ENCODE measurements at regions not wholly inside any gene's neighbourhood (a gene's known extent, or its start where the extent isn't known, plus 50 kb on each side); places are given as distances from the start of the nearest gene placed in this dataset.

GRCh38 chr18:65017372-65017760, 733.4 kb upstream of the CDH7 start (continued):
- TF ChIP-seq RELA (CRISPR knock-in tag; IDR thresholded peaks at IDR 0.05; ENCODE audit: borderline replicate concordance) (no peak), GRHL2 (CRISPR knock-in tag; IDR thresholded peaks at IDR 0.05; ENCODE audit: insufficient replicate concordance, severe bottlenecking) (no peak), CREB1 (CRISPR knock-in tag; IDR thresholded peaks at IDR 0.05) (no peak), AFF4 (CRISPR knock-in tag; IDR thresholded peaks at IDR 0.05; ENCODE audit: borderline replicate concordance) (no peak), MLX (CRISPR knock-in tag; IDR thresholded peaks at IDR 0.05) (no peak)

GRCh38 chr18:65016631-65017371, 734.0 kb upstream of the CDH7 start:
- ATAC-seq (no peak), DNase-seq (ENCODE audit: low spot score) (no peak)
- no peaks in the 10 kb centered on the region for H3K27me3 Mint-ChIP-seq (ENCODE audit: low read depth)

GRCh38 chr18:64994370-64994769, 756.4 kb upstream of the CDH7 start:
- H3K27me3 Mint-ChIP-seq (ENCODE audit: low read depth): no peaks in the 10 kb centered on the region
- H3K9me3 Mint-ChIP-seq: no peaks in the 10 kb centered on the region
- no peak overlapping the region for H3K27ac Mint-ChIP-seq
- CTCF ChIA-PET: no interaction called here
- H3K36me3 Mint-ChIP-seq: no peaks in the 10 kb centered on the region
- H3K4me1 Mint-ChIP-seq: no peaks in the 10 kb centered on the region
- DNase-seq (ENCODE audit: low spot score) (no peak), ATAC-seq (no peak)
- POLR2A ChIA-PET: no interaction called here
- H3K4me3 Mint-ChIP-seq: no peak overlapping the region
- TF ChIP-seq ELF4 (CRISPR knock-in tag; IDR thresholded peaks at IDR 0.05; ENCODE audit: low read depth) (no peak), ZNF263 (CRISPR knock-in tag; IDR thresholded peaks at IDR 0.05; ENCODE audit: low read depth) (no peak), FOXK1 (CRISPR knock-in tag; IDR thresholded peaks at IDR 0.05) (no peak), SMAD3 (CRISPR knock-in tag; IDR thresholded peaks at IDR 0.05; ENCODE audit: borderline replicate concordance) (no peak), MLX (CRISPR knock-in tag; IDR thresholded peaks at IDR 0.05) (no peak), ATF1 (CRISPR knock-in tag; IDR thresholded peaks at IDR 0.05) (no peak), AFF4 (CRISPR knock-in tag; IDR thresholded peaks at IDR 0.05; ENCODE audit: borderline replicate concordance) (no peak), RORB (CRISPR knock-in tag; IDR thresholded peaks at IDR 0.05) (no peak), ZNF396 (CRISPR knock-in tag; IDR thresholded peaks at IDR 0.05; ENCODE audit: borderline replicate concordance) (no peak), ATF2 (CRISPR knock-in tag; IDR thresholded peaks at IDR 0.05; ENCODE audit: borderline replicate concordance, low read depth) (no peak)

More at GRCh38 chr18:65016631-65017371, 734.0 kb upstream of the CDH7 start:
- Mint-ChIP-seq H3K4me1 (no peaks in the 10 kb centered on the region), H3K36me3 (no peaks in the 10 kb centered on the region), H3K9me3 (peaks cover 8% of the 10 kb centered on the region; the same call in 1 of the 2 replicates), H3K4me3 (no peak overlapping the region), H3K27ac (no peak overlapping the region; the same call in 1 of the 2 replicates)
- CTCF ChIA-PET: no interaction called here
- TF ChIP-seq ZBTB21 (CRISPR knock-in tag; IDR thresholded peaks at IDR 0.05; ENCODE audit: borderline replicate concordance) (no peak), GRHL2 (CRISPR knock-in tag; IDR thresholded peaks at IDR 0.05; ENCODE audit: insufficient replicate concordance, severe bottlenecking) (no peak), PREB (CRISPR knock-in tag; IDR thresholded peaks at IDR 0.05; ENCODE audit: borderline replicate concordance) (no peak), NFATC4 (CRISPR knock-in tag; IDR thresholded peaks at IDR 0.05) (no peak), OVOL2 (CRISPR knock-in tag; IDR thresholded peaks at IDR 0.05; ENCODE audit: borderline replicate concordance) (no peak), USF2 (CRISPR knock-in tag; IDR thresholded peaks at IDR 0.05) (no peak), RORB (CRISPR knock-in tag; IDR thresholded peaks at IDR 0.05) (no peak)
- POLR2A ChIA-PET: interaction anchor here (0.6 kb wide), 1 partner anchor 20 kb away, joined by 9 read pairs; no protein-coding TSS in a partner anchor
